Ammon's horn (tissue), 1 donor: ENCODE measurements at regions not wholly inside any gene's neighbourhood (a gene's known extent, or its start where the extent isn't known, plus 50 kb on each side); places are given as distances from the start of the nearest gene placed in this dataset.
A peak's percentile ranks its signal among the peaks of the same experiment; 100 is the strongest.

Experiments used
- DNase-seq: peaks from one replicate; pipeline ENCODE4 v3.0.0-alpha.2; 2016; ENCODE audit warnings: low spot score

GRCh38 chr20:58000861-58001260, 227.6 kb downstream of the ANKRD60 start:
- DNase-seq = no peak

GRCh38 chr20:57999465-58000111, 228.9 kb downstream of the ANKRD60 start:
- peak; percentile 59 for DNase-seq

- DNase-seq = no peak
These were observed 229.4 kb downstream of the ANKRD60 start for GRCh38 chr20:57998981-57999464.

- DNase-seq = no peak
These were observed 230.2 kb downstream of the ANKRD60 start for GRCh38 chr20:57998276-57998675.

GRCh38 chr20:57996936-57997890, 231.2 kb downstream of the ANKRD60 start:
- DNase-seq = no peak

- DNase-seq = no peak
These were observed 232.0 kb downstream of the ANKRD60 start for GRCh38 chr20:57996465-57996864.

- DNase-seq = no peak
These were observed 233.0 kb downstream of the ANKRD60 start for GRCh38 chr20:57995381-57995977.

- no peak for DNase-seq
These were observed 234.6 kb downstream of the ANKRD60 start for GRCh38 chr20:57993716-57994431.

- no peak for DNase-seq
These were observed 237.1 kb downstream of the ANKRD60 start for GRCh38 chr20:57991211-57991881.

GRCh38 chr20:57990396-57990987, 238.0 kb downstream of the ANKRD60 start:
- no peak for DNase-seq

GRCh38 chr20:57988828-57989227, 239.6 kb downstream of the ANKRD60 start:
- DNase-seq = no peak

GRCh38 chr20:57988422-57988821, 240.0 kb downstream of the ANKRD60 start:
- DNase-seq = no peak

GRCh38 chr20:57987659-57988058, 240.8 kb downstream of the ANKRD60 start:
- no peak for DNase-seq

- no peak for DNase-seq
These were observed 241.8 kb downstream of the ANKRD60 start for GRCh38 chr20:57986666-57987065.

GRCh38 chr20:57985278-57985677, 243.2 kb downstream of the ANKRD60 start:
- no peak for DNase-seq

GRCh38 chr20:57983082-57983481, 245.4 kb downstream of the ANKRD60 start:
- DNase-seq = no peak

- no peak for DNase-seq
These were observed 247.9 kb downstream of the ANKRD60 start for GRCh38 chr20:57980506-57980905.

GRCh38 chr20:57977569-57977968, 250.9 kb downstream of the ANKRD60 start:
- no peak for DNase-seq

- no peak for DNase-seq
These were observed 251.3 kb downstream of the ANKRD60 start for GRCh38 chr20:57977141-57977540.

GRCh38 chr20:57974863-57975262, 253.6 kb downstream of the ANKRD60 start:
- DNase-seq = no peak

- DNase-seq = no peak
These were observed 254.6 kb downstream of the ANKRD60 start for GRCh38 chr20:57973886-57974285.
